Hindlimb muscle (tissue), 1 donor: ENCODE measurements at regions not wholly inside any gene's neighbourhood (a gene's known extent, or its start where the extent isn't known, plus 50 kb on each side); places are given as distances from the start of the nearest gene placed in this dataset.

Experiments used
- DNase-seq: peaks from one replicate; pipeline ENCODE4 v3.0.0-alpha.2; 2013

- DNase-seq, result no peak
These were observed 269.9 kb downstream of the MEF2C start for GRCh38 chr5:88613051-88613450.

- no peak for DNase-seq
These were observed 272.4 kb downstream of the MEF2C start for GRCh38 chr5:88610586-88610985.

DNA sequence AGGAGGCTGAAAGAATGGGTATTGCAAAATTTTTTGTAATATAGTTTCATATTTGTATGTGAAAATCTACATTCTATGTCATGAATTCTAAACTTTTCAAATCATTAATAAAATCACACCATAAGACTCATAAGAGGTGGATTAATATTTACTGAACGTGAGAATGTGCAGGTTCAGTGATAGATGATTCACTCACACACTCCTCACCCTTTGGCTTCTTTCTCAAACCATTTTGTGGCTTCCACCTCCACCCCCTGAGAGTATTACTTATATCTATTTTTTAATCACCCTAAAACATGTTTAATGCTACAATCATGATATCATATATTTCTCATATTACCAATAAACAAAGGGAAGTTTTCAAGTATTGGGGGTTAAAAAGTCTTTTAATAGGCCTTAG lies 275.5 kb downstream of the MEF2C start:
- no peak for DNase-seq

- DNase-seq, result no peak
These were observed 276.4 kb downstream of the MEF2C start for GRCh38 chr5:88606626-88607025.

GRCh38 chr5:88606173-88606572 lies 276.8 kb downstream of the MEF2C start:
- no peak for DNase-seq

GRCh38 chr5:88602584-88602983 lies 280.4 kb downstream of the MEF2C start:
- no peak for DNase-seq

- no peak for DNase-seq
These were observed 288.5 kb downstream of the MEF2C start for GRCh38 chr5:88594441-88594840.

GRCh38 chr5:88588609-88589008 lies 294.4 kb downstream of the MEF2C start:
- no peak for DNase-seq

DNA sequence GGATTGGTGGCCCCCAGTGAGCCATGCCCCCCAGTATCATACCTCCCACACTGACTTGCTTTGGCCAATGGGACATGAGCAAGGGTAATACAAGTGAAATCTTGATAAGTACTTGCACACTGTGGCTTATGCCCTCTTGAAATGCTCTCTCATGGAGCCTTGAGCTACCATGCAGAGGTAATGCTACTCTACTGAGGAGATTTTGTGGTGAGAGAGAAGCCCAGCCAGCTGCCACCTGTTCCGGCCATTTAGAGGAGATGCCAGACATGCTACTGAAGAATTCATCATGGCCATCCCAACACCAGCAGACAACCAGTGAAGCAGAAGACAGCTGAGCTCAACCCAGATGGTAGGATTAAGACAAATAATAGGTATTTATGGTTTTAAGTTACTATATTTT lies 299.5 kb downstream of the MEF2C start:
- no peak for DNase-seq

DNA sequence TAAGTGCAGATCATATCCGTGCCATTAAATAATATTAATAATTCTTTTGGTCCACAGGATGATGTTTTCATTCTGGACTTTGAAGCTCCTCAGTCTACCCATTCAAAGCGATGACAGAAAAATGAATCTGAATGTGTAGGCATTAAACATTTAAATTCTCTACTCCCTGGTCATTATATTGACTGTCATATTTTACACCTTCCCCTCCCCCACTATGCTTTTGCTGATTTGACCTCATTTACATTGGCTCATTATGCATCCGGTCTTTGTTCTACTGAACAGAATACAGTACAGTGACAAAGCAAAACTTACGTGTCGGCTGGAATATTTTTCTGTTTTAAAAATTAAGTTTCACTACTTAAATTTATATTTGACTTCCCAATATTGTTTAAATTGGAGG lies 289.7 kb upstream of the TMEM161B start:
- no peak for DNase-seq

DNA sequence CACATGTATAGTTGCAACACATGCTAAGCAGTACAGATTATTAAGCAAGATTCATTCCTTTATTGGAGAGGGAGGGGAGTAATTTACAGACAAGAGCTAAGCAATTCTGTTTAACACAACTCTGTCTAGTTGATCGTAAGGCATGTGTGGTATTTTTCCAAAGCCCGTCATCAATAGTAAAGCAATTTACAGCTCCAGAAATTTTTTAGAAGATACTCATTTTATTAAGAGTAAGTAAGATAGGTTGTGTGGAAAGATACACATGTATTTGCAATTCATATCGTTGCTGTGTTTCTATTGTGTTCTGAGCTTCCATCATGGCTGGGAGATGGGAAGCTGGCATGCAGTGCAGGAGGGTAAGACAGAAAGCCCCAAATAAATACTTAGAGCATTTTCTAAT lies 289.2 kb upstream of the TMEM161B start:
- no peak for DNase-seq

DNA sequence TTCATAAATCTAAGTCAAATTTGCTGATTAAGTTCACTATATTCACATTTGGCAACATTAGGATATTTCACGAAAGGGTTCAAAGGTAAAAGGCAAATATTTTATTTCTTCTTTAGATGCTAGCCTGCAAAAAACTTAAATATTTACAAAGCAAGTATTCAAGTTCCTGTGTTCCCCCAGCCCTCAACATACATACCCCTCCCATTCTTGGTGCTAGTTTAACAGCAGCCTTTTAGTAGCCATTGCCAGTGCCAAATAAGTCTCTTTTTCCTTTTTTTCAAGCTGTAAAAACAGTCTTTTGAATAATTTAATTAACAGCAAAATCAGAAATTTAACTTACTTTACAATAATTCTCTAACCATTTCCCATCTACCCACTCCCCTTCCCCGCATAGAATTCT lies 288.5 kb upstream of the TMEM161B start:
- no peak for DNase-seq

DNA sequence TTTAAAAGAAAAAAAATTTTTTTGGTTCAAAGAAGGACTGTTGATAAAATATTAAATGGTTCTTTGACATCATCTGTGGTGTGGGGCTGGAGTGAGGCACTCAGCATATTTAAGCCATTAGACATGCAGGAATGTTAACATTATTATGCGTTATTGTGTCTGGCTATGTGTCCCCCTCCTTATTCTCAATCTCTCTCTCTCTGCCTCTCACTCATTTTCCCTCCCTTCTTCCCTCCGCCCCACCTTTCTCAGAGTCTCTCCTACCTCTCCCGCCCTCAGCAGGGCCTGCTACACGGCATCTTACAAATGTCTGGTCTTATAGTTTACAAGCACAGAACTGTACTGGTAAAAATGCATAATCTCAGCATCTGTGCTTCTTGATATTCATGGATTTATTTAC lies 287.8 kb upstream of the TMEM161B start:
- DNase-seq, result no peak

DNA sequence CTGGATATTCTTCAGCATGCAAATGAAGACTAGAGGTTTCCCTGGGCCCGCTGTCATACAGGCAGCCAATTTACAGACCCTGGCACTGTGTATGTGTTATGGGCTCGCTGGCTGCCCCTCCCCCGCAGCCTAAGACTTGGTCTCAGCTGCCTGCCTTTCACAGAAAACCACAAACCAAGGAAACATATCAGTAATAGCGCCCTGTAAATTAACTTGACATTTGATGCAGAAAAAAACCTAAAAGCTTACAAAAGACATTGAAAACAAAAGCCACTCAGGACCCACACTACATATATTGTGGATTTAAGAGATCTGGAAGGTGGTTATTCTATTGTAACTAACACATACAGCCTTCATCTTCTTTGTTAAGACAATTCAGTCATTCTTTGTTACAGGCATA lies 287.0 kb upstream of the TMEM161B start:
- no peak for DNase-seq

DNA sequence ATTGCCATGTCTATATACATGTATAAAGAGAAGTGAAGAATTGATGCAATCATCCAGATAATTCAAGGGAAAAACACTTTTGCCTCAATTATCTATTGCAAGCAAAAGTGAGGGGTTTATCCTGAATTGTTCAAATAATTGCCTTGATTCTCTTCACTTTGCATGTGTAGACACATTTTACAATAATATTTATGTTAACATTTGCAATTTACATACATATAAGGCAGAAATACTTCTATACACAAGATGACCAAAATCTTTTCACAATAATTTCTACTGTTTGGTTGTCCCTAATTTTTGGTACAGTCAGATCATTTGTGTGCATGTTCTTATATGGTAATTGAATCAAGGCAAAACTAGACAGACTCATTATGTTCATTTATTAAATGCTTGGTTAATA lies 285.3 kb upstream of the TMEM161B start:
- no peak for DNase-seq

GRCh38 chr5:88553136-88553875 lies 284.7 kb upstream of the TMEM161B start:
- no peak for DNase-seq

GRCh38 chr5:88552426-88552825 lies 283.8 kb upstream of the TMEM161B start:
- no peak for DNase-seq

- no peak for DNase-seq
These were observed 283.2 kb upstream of the TMEM161B start for GRCh38 chr5:88551724-88552345.

DNA sequence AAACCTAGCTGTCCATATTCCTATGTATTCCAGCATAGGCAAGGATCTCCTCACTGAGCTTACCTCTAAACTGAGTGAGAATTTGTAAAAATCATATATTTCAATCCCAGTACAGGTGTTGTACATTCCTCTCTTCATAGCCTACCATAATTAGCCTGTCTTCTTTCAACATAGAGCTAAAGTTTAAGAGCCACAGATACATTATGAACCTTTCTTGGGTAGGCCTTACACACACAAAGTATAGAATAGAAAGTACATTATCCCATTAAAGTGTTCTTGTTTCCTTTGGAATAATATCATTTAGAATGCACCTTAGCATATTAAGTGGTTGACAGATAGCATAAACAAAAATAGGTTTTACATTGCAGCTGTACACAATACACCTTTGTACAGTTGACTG lies 282.1 kb upstream of the TMEM161B start:
- no peak for DNase-seq

DNA sequence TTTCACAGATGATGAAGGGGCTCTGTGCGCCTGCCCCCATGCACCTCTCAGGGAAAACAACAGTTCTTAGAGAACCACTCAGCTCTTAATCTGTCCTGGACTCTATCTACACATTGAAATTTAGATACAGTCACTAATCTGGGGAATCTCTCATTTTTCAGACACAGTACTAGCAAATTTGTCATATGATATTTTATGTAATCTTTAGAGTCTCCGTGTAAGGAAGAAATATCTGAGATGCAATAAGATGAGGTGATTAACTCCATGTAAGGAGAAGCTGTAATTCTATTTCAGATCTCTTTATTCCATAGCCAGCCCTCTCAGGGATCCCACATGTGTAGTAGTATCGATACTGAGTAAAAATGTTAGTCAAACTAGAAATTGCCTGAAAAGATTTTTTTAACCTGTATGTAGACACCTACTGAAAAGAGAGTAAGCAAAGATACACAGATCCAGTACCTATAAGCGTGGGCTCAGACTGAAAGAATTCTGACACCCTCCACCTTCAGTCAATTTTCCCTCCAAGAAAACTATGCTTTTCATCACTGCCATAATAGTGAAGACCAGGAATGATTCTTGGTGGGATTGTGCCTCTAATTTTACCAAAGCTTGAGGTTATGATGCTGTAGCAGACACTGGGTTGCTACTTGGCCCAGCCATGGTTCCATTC lies 279.6 kb upstream of the TMEM161B start:
- DNase-seq, result no peak

DNA sequence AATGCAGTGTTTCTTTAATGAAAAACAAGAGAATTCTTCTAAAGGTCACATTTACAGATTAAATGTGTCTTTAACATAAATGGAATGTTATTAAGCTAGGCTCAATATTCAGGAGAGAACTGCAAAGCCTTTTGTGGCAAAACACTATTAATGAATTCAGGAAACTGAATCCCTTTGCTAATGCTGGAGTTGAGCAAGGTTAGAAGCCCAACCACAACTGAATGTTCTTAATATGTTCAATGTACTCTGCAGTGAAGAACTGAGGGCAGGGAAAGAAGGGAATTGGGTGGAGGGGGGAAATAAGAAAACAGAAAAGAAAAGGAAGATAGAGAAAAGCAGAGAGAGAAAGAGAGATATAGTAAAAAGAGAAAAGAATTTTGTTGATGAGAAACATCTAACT lies 276.7 kb upstream of the TMEM161B start:
- DNase-seq, result no peak

DNA sequence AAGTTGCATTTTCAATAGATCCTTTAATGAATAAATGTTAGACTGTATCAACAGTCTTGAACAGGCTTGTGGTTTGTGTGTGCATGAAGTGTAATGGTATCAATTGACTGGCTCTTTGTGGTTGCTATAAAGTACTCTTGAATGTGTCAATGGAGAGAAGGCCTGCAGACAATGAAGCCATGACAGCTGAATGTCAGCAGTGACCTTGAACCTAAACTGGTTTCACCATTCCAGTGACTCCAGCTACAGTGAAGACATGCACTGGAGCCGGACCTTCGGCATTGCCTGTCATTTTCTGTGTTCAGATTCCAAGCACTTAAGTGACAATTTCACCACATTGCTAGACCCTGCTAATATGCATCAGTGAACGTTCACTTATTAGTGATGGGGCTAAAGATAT lies 276.0 kb upstream of the TMEM161B start:
- no peak for DNase-seq

GRCh38 chr5:88544136-88544645 lies 275.5 kb upstream of the TMEM161B start:
- DNase-seq, result no peak

DNA sequence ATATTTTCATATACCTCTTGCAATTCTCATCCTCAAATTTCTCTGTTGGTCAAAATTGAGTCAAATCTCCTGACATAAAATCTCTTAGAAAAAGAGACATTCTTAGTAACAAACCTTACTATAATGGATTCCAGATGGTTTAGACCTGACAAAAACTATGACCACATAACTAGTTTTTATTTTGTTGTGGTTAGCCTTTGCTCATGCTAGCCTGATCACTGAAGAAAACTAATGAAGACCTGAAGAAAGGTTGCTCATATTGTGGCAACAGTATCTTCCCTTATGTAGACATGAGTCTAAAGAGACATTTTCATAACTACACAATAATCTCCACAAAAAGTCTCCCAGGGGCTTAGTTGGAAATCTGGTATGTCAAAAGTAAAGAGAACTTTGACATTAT lies 274.1 kb upstream of the TMEM161B start:
- no peak for DNase-seq
